Tibial artery (tissue), 4 donors: ENCODE measurements at regions not wholly inside any gene's neighbourhood (a gene's known extent, or its start where the extent isn't known, plus 50 kb on each side); places are given as distances from the start of the nearest gene placed in this dataset.

Source experiments
- DNase-seq, 2 donors: peaks; one replicate each; pipeline ENCODE4 v3.0.0-alpha.2; 2019
- H3K27ac ChIP-seq, 2 donors: fragments of 200-600 bp; sonication (generic) in 1 of 2; 1 replicate in 1 of 2; 2 replicates in 1 of 2; pipeline ENCODE4 v1.5.1; 2018 to 2019; ENCODE audit warnings: mild to moderate bottlenecking in 1 of 2
- H3K27me3 ChIP-seq, 2 donors: fragments of 200-600 bp; sonication (generic) in 1 of 2; one replicate each; pipeline versions ENCODE4 v1.5.1 to v1.6.0; 2016 to 2019
- H3K36me3 ChIP-seq, 3 donors: fragments of 200-600 bp; sonication (generic) in 2 of 3; one replicate each; pipeline ENCODE4 v1.5.1; 2016 to 2019; ENCODE audit warnings: mild to moderate bottlenecking in 2 of 3
- H3K4me1 ChIP-seq, 4 donors: fragments of 200-600 bp; sonication (generic) in 2 of 4; 1 replicate in 3 of 4; 2 replicates in 1 of 4; pipeline ENCODE4 v1.5.1; 2016 to 2019
- H3K4me3 ChIP-seq, 2 donors: fragments of 200-600 bp; sonication (generic) in 1 of 2; 1 replicate in 1 of 2; 2 replicates in 1 of 2; pipeline ENCODE4 v1.5.1; 2018 to 2019; ENCODE audit warnings: mild to moderate bottlenecking in 2 of 2
- H3K9me3 ChIP-seq, 3 donors: fragments of 200-600 bp; sonication (generic) in 1 of 3; one replicate each; pipeline ENCODE4 v1.5.1; 2016 to 2019
- intact Hi-C: fragments of 100-400 bp; cut with DNase I; formaldehyde crosslinking; loops from one replicate; pipeline ENCODE4 v1.15.0; 2023; ENCODE audit warnings: low total_unique reads
- TF ChIP-seq, protein P1 (sequence below), 2 experiments: fragments of 200-600 bp in 1 of 2; fragments of 450-650 bp in 1 of 2; IDR thresholded peaks; one replicate each; pipeline ENCODE4 v1.5.1; 2017 to 2019; ENCODE audit warnings: antibody characterized with exemption in 2 of 2, mild to moderate bottlenecking in 1 of 2, moderate library complexity in 1 of 2

DNA sequence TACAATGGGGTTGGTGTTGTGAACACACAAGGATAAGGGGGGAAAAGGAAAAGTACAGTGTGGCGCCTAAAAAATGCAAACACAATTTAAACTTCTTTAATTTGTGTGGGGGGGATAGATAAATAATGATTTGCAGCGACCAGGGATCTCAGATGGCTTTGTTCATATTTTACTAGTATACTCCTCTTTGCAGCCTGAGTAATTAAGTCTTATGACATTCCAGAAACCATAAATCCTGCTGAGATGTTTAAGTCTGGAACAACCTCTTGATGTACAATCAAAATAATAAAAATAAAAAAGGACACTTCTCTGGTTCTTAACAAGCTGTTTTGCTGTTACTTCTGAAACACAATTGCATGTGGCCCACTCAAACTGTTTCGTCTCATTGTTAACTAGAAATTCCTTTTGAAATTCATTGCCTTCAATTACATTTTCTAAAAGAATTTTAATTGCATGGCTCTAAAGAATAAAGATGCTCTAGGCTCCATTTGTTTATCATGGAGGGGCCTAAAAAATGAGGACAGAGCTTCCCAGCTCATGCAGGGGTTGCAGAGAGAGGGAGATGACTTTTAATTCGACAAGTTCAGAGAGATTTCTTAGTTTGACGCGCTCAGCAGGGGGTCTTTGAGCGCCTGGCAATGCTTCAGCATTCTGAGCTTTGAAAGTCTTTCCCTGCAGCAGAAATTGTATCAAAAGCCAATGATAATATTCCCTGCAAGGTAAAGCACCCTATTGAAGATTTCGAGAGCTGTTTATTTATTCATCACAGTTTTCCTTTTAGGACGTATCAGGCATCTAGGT is 892.4 kb upstream of the TENM3 start:
- H3K4me1 ChIP-seq, result no peaks in the 10 kb centered on the region
- no peaks in the 10 kb centered on the region for H3K36me3 ChIP-seq
- no peak overlapping the region for H3K27ac ChIP-seq
- TF ChIP-seq, protein P1, sequence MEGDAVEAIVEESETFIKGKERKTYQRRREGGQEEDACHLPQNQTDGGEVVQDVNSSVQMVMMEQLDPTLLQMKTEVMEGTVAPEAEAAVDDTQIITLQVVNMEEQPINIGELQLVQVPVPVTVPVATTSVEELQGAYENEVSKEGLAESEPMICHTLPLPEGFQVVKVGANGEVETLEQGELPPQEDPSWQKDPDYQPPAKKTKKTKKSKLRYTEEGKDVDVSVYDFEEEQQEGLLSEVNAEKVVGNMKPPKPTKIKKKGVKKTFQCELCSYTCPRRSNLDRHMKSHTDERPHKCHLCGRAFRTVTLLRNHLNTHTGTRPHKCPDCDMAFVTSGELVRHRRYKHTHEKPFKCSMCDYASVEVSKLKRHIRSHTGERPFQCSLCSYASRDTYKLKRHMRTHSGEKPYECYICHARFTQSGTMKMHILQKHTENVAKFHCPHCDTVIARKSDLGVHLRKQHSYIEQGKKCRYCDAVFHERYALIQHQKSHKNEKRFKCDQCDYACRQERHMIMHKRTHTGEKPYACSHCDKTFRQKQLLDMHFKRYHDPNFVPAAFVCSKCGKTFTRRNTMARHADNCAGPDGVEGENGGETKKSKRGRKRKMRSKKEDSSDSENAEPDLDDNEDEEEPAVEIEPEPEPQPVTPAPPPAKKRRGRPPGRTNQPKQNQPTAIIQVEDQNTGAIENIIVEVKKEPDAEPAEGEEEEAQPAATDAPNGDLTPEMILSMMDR (IDR thresholded peaks at IDR 0.05), result no peak
- no peak for DNase-seq
- H3K4me3 ChIP-seq, result no peak overlapping the region
- H3K9me3 ChIP-seq, result no peaks in the 10 kb centered on the region
- intact Hi-C loops, result no loop called here
- H3K27me3 ChIP-seq, result no peaks in the 10 kb centered on the region

DNA sequence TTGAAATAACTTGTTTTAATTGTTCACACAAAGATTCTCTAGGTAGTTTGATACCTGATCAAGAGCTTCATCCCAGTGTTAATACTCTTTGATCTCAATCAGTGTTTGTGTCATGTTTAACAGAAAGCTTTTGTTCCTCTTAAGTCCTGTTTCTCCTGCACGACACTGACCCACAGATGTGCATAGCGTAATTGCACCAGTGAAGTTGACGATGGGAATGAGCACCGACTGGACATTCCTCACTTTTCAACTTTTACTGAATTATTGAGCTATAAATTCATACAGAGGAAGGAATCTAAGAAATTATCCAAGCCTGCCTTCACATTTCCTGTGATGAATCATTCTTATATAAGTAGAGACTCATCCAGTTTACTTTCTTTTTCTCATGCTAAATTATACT is 878.7 kb upstream of the TENM3 start:
- Histone ChIP-seq H3K4me1 (no peaks in the 10 kb centered on the region), H3K4me3 (no peak overlapping the region), H3K27me3 (no peaks in the 10 kb centered on the region), H3K36me3 (no peaks in the 10 kb centered on the region), H3K27ac (no peak overlapping the region), H3K9me3 (no peaks in the 10 kb centered on the region)
- TF ChIP-seq, protein P1 (IDR thresholded peaks at IDR 0.05), result no peak
- intact Hi-C loops, result no loop called here
- no peak for DNase-seq

DNA sequence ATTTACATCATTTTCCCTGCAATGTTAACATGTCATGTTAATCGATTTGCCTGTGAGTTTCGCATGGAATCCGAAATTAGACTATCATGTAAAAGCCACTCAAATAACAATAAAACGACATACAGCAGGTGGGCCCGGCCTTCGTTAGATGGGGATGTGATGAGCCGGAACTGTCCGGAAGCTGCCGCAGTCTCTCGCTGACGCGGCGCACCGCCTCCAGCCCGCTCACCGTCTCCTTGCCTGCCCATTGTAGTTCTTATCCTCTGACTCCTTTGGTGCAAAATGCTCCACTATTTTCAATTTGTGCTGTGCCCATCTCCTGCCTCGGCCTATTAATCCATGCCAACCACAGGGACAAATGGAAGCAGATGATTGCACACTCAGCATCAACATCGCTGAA is 877.5 kb upstream of the TENM3 start:
- DNase-seq, result no peak
- Histone ChIP-seq H3K4me1 (no peaks in the 10 kb centered on the region), H3K36me3 (no peaks in the 10 kb centered on the region), H3K4me3 (no peak overlapping the region), H3K9me3 (no peaks in the 10 kb centered on the region), H3K27me3 (no peaks in the 10 kb centered on the region), H3K27ac (no peak overlapping the region)
- TF ChIP-seq, protein P1 (IDR thresholded peaks at IDR 0.05), result no peak
- intact Hi-C loops, result no loop called here

DNA sequence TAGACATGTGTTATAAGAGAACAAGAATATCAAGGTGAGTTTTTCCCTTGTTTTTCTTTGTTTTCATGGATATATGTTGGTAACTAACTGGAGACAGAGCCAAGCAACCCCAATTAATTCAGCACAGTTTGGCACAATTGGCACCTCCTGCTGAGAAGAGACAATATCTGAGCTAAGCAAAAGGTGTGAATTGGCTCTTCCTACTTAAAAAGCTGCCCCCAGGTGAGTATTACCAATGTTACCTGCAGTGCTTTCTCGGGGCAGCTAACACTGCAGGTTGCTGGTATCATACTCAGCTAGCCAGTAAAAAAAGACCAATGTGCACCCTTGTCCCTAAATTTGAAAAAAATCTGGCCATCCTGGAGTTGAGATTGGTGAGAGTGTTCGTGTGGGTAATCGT is 871.2 kb upstream of the TENM3 start:
- Histone ChIP-seq H3K9me3 (no peaks in the 10 kb centered on the region), H3K27me3 (no peaks in the 10 kb centered on the region), H3K4me1 (no peaks in the 10 kb centered on the region), H3K4me3 (no peak overlapping the region), H3K36me3 (no peaks in the 10 kb centered on the region), H3K27ac (no peak overlapping the region)
- intact Hi-C loops, result no loop called here
- DNase-seq, result no peak
- TF ChIP-seq, protein P1 (IDR thresholded peaks at IDR 0.05), result no peak

DNA sequence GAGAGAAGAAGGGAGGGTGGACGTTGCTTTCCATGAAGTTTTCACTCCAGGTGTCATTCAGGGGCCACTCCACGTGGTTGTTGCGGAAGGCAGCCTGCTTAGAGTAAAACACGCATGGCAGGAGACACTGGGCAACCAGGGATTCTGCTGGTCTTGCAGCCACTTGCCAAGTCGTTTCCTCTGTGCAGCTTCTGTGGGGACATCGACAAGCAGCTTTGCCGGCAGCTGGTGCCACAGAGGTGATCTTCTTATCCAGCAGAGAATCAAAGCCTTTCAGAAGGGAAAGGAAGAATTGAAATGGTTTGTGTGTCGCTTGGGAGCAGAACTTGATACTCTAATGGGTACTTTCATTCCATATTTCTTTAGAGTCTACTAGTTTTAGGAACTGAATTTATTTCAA is 867.1 kb upstream of the TENM3 start:
- TF ChIP-seq, protein P1 (IDR thresholded peaks at IDR 0.05), result no peak
- H3K36me3 ChIP-seq, result no peaks in the 10 kb centered on the region
- no peak for DNase-seq
- H3K4me1 ChIP-seq, result no peaks in the 10 kb centered on the region
- no peaks in the 10 kb centered on the region for H3K27me3 ChIP-seq
- no peak overlapping the region for H3K27ac ChIP-seq
- H3K4me3 ChIP-seq, result no peak overlapping the region
- intact Hi-C loops, result no loop called here
- H3K9me3 ChIP-seq, result peaks cover 0 to 2% (median 0%) of the 10 kb centered on the region in 3 donors
